Large intestine (tissue), 3 donors: ENCODE measurements at regions not wholly inside any gene's neighbourhood (a gene's known extent, or its start where the extent isn't known, plus 50 kb on each side); places are given as distances from the start of the nearest gene placed in this dataset.

Source experiments
- DNase-seq, 2 donors: peaks; one replicate each; pipeline versions ENCODE4 v3.0.0 to v3.0.0-alpha.2; 2013
- H3K27ac ChIP-seq: one replicate; pipeline ENCODE4 v1.5.1; 2013; ENCODE audit warnings: low read length
- H3K27me3 ChIP-seq: 2 replicates; pipeline ENCODE4 v1.6.1; 2013; ENCODE audit warnings: low read length; ENCODE audit not compliant: control insufficient read depth, insufficient read depth
- H3K36me3 ChIP-seq: 2 replicates; pipeline ENCODE4 v1.6.1; 2013; ENCODE audit warnings: low read length; ENCODE audit not compliant: control insufficient read depth, insufficient read depth
- H3K4me1 ChIP-seq: one replicate; pipeline ENCODE4 v1.6.1; 2013; ENCODE audit warnings: low read length; ENCODE audit not compliant: control insufficient read depth, insufficient read depth
- H3K4me3 ChIP-seq: one replicate; pipeline ENCODE4 v1.5.1; 2013; ENCODE audit warnings: low read length
- H3K9me3 ChIP-seq: one replicate; pipeline ENCODE4 v1.6.1; 2013; ENCODE audit warnings: mild to moderate bottlenecking, low read depth, low read length, moderate library complexity; ENCODE audit not compliant: control insufficient read depth
- WGBS: methylation state at CpG from one replicate; pipeline ENCODE4 v1.1.5; 2013; ENCODE audit warnings: low lambda C conversion rate; ENCODE audit not compliant: insufficient coverage; 5-methylcytosine and 5-hydroxymethylcytosine counted together

DNA sequence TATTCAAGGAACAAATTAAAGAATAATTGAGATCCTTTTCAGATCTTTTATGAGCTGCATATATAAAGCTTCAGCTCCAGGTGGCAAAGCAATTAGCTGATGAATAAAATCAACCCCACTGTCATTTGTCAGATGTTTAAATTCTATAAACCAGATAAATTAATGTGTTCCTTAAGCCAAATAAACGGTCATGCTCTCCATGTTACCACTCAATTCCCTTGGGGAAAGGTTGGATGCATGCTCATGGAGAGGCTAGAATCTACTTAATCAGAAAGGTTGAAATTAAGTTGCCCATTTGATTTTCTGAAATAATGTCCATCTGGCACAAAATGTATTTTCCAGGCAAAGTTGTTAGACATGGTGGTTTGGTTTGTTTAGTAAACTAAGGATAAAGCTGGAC lies 282.5 kb upstream of the SPRED2 start:
- no peaks in the 10 kb centered on the region for H3K36me3 ChIP-seq
- no peaks in the 10 kb centered on the region for H3K27me3 ChIP-seq
- no peak overlapping the region for H3K4me3 ChIP-seq
- WGBS: 88% methylated on average over 1 of the region's 1 CpG
- H3K9me3 ChIP-seq: no peaks in the 10 kb centered on the region
- H3K4me1 ChIP-seq: no peaks in the 10 kb centered on the region
- no peak overlapping the region for H3K27ac ChIP-seq
- no peak for DNase-seq

DNA sequence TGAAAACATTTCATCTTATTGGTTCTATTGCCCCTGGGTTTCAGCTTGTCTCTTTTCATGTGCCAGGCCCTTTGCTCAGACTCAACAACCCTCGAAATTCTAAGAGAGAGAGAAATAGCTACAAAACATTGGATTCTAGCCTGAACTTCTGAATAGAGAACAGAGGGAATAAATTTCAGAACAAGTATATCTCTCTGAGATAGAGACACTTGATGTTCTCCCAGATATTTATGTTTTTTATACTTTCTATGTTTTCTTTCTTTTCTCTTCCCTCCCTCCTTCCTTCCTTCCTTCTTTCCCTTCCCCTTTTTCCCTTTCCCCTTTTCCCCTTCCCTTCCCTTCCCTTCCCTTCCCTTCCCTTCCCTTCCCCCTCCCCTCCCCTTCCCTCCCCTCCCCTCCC lies 279.5 kb upstream of the SPRED2 start:
- H3K27ac ChIP-seq: no peak overlapping the region
- WGBS: no CpG with 5 or more reads among the region's 1 CpG
- DNase-seq: no peak

DNA sequence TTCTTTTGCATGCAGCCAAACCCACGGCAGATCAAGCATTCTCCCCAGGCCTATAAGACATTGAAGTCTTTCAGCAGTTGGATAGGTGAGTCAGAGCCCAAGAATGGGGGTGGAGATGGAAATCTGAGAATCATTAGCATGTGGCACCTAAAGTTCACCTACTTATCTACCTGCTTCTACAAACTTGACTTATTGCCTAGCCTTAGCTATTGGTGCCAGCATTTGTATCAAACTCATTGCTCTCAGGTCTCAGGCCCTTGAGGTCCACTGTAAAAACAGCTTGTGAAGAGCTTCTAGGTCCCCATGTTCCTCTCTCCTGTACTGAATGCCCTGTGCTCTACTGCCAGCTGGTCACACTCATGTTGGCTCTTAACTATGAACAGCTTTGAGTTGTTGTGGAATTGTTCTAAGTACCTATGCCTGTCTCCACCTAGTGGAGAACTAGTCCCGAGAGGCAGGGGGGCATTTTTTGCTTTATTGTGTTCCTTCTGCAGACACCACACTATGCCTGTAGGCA lies 278.4 kb upstream of the SPRED2 start:
- H3K4me1 ChIP-seq: no peaks in the 10 kb centered on the region
- H3K27ac ChIP-seq: no peak overlapping the region
- WGBS: no CpG with 5 or more reads among the region's 2 CpGs
- DNase-seq: no peak
- no peaks in the 10 kb centered on the region for H3K36me3 ChIP-seq
- H3K9me3 ChIP-seq: no peaks in the 10 kb centered on the region
- H3K4me3 ChIP-seq: no peak overlapping the region
- peaks cover 2% of the 10 kb centered on the region for H3K27me3 ChIP-seq

More for the DNA sequence above, 279.5 kb upstream of the SPRED2 start:
- Histone ChIP-seq H3K27me3 (peaks cover 2% of the 10 kb centered on the region), H3K4me1 (no peaks in the 10 kb centered on the region), H3K9me3 (no peaks in the 10 kb centered on the region), H3K4me3 (no peak overlapping the region), H3K36me3 (no peaks in the 10 kb centered on the region)

DNA sequence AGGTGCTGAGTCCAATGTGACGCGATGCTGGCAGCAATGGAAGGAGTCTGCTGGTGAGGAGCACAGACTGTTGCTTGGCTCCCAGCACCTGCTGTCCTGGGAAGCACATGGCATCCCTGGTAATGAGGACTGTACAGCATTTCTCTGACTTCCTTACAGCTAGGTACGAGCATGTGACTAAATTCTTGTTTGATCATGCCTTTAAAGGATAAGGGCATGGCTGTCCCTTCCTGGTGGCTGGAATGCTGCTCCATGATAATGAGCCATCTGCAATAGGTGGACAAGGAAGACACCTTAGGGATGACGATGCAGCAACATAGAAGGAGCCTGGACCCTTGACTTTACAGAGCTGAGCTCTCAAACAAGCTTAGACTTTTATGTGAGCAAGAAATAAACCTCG lies 278.0 kb upstream of the SPRED2 start:
- DNase-seq: no peak
- no peak overlapping the region for H3K27ac ChIP-seq
- no peaks in the 10 kb centered on the region for H3K9me3 ChIP-seq
- no peaks in the 10 kb centered on the region for H3K4me1 ChIP-seq
- no peaks in the 10 kb centered on the region for H3K36me3 ChIP-seq
- 80% methylated on average over 1 of the region's 5 CpGs for WGBS
- peaks cover 2% of the 10 kb centered on the region for H3K27me3 ChIP-seq
- no peak overlapping the region for H3K4me3 ChIP-seq

DNA sequence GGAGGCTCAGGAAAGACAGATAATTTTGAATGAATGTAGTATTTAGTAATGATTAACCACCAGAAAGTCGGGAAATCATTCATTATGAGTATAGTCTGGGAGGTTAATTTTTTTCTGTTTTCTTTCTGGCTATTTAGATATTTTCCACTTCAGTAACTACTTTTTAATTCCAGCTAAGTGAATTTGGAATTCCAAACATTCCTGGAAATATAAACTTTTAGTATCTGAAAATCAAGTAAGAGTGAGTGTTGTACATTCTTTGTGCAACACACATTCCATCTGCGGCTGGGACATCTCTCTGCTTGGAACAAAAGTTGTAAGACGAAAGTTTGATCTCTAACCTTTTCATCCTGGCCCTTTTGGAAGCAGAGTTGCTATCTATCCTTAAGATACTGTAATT lies 275.7 kb upstream of the SPRED2 start:
- 66% methylated on average over 2 of the region's 3 CpGs for WGBS
- Histone ChIP-seq H3K4me3 (no peak overlapping the region), H3K9me3 (no peaks in the 10 kb centered on the region), H3K27ac (no peak overlapping the region), H3K27me3 (peaks cover 2% of the 10 kb centered on the region), H3K36me3 (no peaks in the 10 kb centered on the region), H3K4me1 (no peaks in the 10 kb centered on the region)
- no peak for DNase-seq

DNA sequence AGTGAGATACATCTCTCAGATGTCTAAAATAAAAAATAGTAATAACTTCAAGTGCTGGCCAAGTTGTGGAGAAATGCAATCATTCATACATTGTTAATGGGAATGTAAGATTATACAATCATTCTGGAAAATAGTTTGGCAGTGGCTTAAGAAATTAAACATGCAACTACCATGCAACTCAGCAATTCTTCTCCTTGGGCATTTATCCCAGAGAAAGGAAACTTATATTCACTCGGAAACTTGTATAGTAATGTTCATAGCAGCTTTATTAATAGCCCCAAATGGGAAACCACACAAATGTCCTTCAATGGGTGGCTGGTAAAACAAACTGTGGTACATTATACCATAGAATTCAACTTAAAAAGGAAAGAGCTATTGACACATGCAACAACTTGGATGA lies 274.0 kb upstream of the SPRED2 start:
- Histone ChIP-seq H3K27ac (no peak overlapping the region), H3K9me3 (no peaks in the 10 kb centered on the region), H3K27me3 (peaks cover 7% of the 10 kb centered on the region), H3K36me3 (no peaks in the 10 kb centered on the region), H3K4me1 (no peaks in the 10 kb centered on the region), H3K4me3 (no peak overlapping the region)
- DNase-seq: no peak
- WGBS: no CpG with 5 or more reads among the region's 1 CpG

DNA sequence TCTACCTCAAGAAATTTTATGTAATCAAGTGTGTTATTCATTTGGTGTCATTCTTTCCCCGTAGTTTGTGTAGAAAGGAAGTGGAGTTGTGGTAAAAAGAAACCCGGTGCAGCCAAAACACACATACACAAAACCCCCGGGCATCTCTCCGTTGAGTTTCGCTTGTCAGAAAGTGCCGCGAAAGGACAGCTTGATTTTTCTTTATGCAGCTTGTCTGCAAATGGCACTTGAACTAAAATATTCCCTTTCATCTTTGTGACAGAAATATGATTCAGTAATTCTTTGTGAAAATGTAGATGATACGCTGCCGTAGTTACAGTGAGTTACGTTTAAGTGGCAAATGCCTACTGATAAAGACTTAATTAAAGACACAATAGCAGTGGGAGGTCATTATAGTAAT lies 268.8 kb upstream of the SPRED2 start:
- H3K36me3 ChIP-seq: no peaks in the 10 kb centered on the region
- H3K4me3 ChIP-seq: no peak overlapping the region
- H3K4me1 ChIP-seq: no peaks in the 10 kb centered on the region
- no peak for DNase-seq
- no peaks in the 10 kb centered on the region for H3K9me3 ChIP-seq
- H3K27ac ChIP-seq: no peak overlapping the region
- 100% methylated on average over 2 of the region's 10 CpGs for WGBS
- peaks cover 4% of the 10 kb centered on the region for H3K27me3 ChIP-seq

DNA sequence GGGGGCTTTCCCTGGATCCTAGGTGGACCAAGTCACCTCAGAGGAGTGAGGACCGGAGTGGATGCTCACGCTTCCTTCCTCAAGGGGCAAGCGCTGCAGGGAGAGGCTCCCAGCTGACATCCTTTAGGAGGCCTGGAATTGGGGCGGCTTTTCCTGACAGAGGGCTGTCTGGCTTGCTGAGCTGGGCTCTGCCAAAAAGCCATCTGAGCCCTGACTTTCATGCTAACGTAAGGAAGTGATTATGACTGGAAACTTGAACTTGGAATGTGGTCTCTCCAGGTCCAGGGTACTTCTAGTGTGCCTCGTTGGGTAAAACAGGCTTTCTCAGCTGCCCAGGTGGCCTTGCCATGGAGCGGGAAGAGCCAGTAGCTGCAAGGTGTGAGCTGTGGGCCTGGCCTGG lies 268.3 kb upstream of the SPRED2 start:
- Histone ChIP-seq H3K4me3 (no peak overlapping the region), H3K4me1 (no peaks in the 10 kb centered on the region), H3K9me3 (no peaks in the 10 kb centered on the region), H3K36me3 (no peaks in the 10 kb centered on the region), H3K27me3 (peaks cover 4% of the 10 kb centered on the region), H3K27ac (no peak overlapping the region)
- no CpG with 5 or more reads among the region's 7 CpGs for WGBS
- no peak for DNase-seq

DNA sequence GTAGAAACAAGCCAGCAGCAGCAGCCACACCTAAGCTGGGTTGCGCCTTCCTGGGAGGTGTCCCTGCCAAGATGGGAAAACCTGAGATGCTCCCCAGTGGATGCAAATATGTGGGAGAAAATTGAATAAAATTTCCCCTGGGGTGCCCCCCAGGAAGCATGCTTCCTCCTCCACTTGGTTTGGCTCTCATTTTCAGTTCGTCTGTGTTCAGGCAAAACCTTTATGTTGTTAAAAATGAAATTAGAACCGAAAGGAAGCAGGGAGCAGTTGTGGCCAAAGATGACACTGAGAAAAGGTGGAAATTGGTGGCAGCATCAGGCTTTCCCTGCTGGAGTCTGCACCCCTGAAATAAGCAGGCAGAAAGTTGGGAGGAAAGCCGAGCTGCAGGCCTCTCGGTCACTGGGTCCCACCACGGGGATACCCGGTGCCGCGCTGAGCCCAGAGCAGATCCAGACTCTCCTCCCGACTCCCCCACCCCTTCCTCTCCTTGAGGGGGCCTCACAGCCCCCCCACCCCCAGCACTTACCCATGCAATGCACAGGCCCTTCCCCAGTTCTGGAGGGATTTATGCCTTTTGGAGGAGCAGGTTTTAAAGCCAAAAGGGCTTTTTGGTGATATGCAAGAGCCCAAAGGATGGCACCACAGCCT lies 267.7 kb upstream of the SPRED2 start:
- Histone ChIP-seq H3K27ac (no peak overlapping the region), H3K27me3 (peaks cover 4% of the 10 kb centered on the region), H3K4me1 (no peaks in the 10 kb centered on the region), H3K4me3 (no peak overlapping the region), H3K9me3 (no peaks in the 10 kb centered on the region), H3K36me3 (no peaks in the 10 kb centered on the region)
- no CpG with 5 or more reads among the region's 10 CpGs for WGBS
- no peak for DNase-seq

DNA sequence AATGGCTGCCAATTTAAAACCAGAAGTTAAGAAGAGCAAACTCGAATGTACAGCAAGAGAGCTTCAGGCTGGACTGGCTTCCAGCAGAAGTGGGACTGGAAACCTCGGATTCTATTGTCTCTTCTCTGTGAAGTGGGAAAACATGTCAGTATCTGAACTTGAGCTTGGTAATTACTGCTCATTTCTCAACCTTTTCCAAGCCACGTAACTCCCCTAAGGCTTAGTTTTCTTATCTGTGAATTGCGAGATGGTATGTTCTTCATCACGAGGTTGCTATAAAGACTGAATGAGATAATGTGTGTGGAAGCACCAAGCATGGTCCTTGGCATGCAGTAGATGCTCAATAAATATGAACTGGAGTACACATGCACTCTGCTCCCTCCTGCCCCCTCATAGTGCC lies 259.4 kb upstream of the SPRED2 start:
- Histone ChIP-seq H3K27me3 (no peaks in the 10 kb centered on the region), H3K4me3 (no peak overlapping the region), H3K36me3 (no peaks in the 10 kb centered on the region), H3K4me1 (no peaks in the 10 kb centered on the region), H3K9me3 (no peaks in the 10 kb centered on the region), H3K27ac (no peak overlapping the region)
- WGBS: 71% methylated on average over 1 of the region's 5 CpGs
- DNase-seq: no peak
